GM21717 (cell line): ENCODE measurements at regions not wholly inside any gene's neighbourhood (a gene's known extent, or its start where the extent isn't known, plus 50 kb on each side); places are given as distances from the start of the nearest gene placed in this dataset.
"Not testable (repeated sequence)": the region's sequence is repeated elsewhere in the genome, so short reads cannot be mapped to it uniquely, and the experiment has no call there.

Source experiments
- ATAC-seq: cut with Tn5 transposase; IDR thresholded peaks from one replicate; pipeline ENCODE4 v1.9.1; 2021; ENCODE audit warnings: mild to moderate bottlenecking, moderate library complexity; ENCODE audit not compliant: unreplicated experiment

GRCh38 chr2:176986487-176986886, 226.1 kb upstream of the HNRNPA3 start:
- ATAC-seq, result no peak

GRCh38 chr2:176991411-176991810, 221.2 kb upstream of the HNRNPA3 start:
- ATAC-seq, result no peak

- no peak for ATAC-seq
These were observed 215.4 kb upstream of the HNRNPA3 start for GRCh38 chr2:176997074-176997791.

GRCh38 chr2:176997792-176998169, 214.8 kb upstream of the HNRNPA3 start:
- no peak for ATAC-seq

- peak; percentile 82 for ATAC-seq
These were observed 213.3 kb upstream of the HNRNPA3 start for GRCh38 chr2:176999301-176999700.

GRCh38 chr2:177000061-177000714, 212.4 kb upstream of the HNRNPA3 start:
- no peak for ATAC-seq

- no peak for ATAC-seq
These were observed 211.9 kb upstream of the HNRNPA3 start for GRCh38 chr2:177000715-177001072.

GRCh38 chr2:177001334-177001733, 211.3 kb upstream of the HNRNPA3 start:
- ATAC-seq, result no peak

- no peak for ATAC-seq
These were observed 209.6 kb upstream of the HNRNPA3 start for GRCh38 chr2:177002983-177003382.

GRCh38 chr2:177007726-177008125, 204.9 kb upstream of the HNRNPA3 start:
- ATAC-seq, result not testable (repeated sequence)

- ATAC-seq, result not testable (repeated sequence)
These were observed 203.9 kb upstream of the HNRNPA3 start for GRCh38 chr2:177008662-177009061.

- ATAC-seq, result no peak
These were observed 202.4 kb upstream of the HNRNPA3 start for GRCh38 chr2:177010146-177010545.

- no peak for ATAC-seq
These were observed 201.7 kb upstream of the HNRNPA3 start for GRCh38 chr2:177010861-177011260.

GRCh38 chr2:177014946-177015345, 197.6 kb upstream of the HNRNPA3 start:
- no peak for ATAC-seq

GRCh38 chr2:177015356-177015923, 197.2 kb upstream of the HNRNPA3 start:
- ATAC-seq, result no peak

- no peak for ATAC-seq
These were observed 192.0 kb upstream of the HNRNPA3 start for GRCh38 chr2:177020524-177021119.

- ATAC-seq, result no peak
These were observed 190.8 kb upstream of the HNRNPA3 start for GRCh38 chr2:177021706-177022343.

GRCh38 chr2:177024765-177025164, 187.8 kb upstream of the HNRNPA3 start:
- ATAC-seq, result no peak

- ATAC-seq, result no peak
These were observed 186.3 kb upstream of the HNRNPA3 start for GRCh38 chr2:177026253-177026652.

- ATAC-seq, result no peak
These were observed 185.6 kb upstream of the HNRNPA3 start for GRCh38 chr2:177026956-177027355.

GRCh38 chr2:177028296-177028695, 184.3 kb upstream of the HNRNPA3 start:
- ATAC-seq, result no peak
